ENCODE measurements at regions not wholly inside any gene's neighbourhood (a gene's known extent, or its start where the extent isn't known, plus 50 kb on each side); places are given as distances from the start of the nearest gene placed in this dataset.

- intact Hi-C loops (cut with DNase I), result no loop called here
- FAIRE-seq, result no peak
- Histone ChIP-seq H3K4me3 (ENCODE audit: low read length in 3 of 3) (no peak overlapping the region), H3K27me3 (ENCODE audit: control insufficient read depth, insufficient read depth, low read length) (no peaks in the 10 kb centered on the region), H3K9ac (ENCODE audit: low read length in 3 of 3) (no peak overlapping the region), H3K36me3 (ENCODE audit: control insufficient read depth in 2 of 3, insufficient read depth in 3 of 3, low read length in 3 of 3) (no peaks in the 10 kb centered on the region), H3K4me1 (ENCODE audit: control insufficient read depth in 2 of 3, insufficient read depth in 2 of 3, low read depth in 1 of 3, low read length in 3 of 3) (no peaks in the 10 kb centered on the region), H3K27ac (ENCODE audit: low read depth in 2 of 2, low read length in 2 of 2) (no peak overlapping the region), H3K9me3 (ENCODE audit: control insufficient read depth in 2 of 3, insufficient read depth in 1 of 3, low read length in 3 of 3) (no peaks in the 10 kb centered on the region)
- TF ChIP-seq, protein P1, sequence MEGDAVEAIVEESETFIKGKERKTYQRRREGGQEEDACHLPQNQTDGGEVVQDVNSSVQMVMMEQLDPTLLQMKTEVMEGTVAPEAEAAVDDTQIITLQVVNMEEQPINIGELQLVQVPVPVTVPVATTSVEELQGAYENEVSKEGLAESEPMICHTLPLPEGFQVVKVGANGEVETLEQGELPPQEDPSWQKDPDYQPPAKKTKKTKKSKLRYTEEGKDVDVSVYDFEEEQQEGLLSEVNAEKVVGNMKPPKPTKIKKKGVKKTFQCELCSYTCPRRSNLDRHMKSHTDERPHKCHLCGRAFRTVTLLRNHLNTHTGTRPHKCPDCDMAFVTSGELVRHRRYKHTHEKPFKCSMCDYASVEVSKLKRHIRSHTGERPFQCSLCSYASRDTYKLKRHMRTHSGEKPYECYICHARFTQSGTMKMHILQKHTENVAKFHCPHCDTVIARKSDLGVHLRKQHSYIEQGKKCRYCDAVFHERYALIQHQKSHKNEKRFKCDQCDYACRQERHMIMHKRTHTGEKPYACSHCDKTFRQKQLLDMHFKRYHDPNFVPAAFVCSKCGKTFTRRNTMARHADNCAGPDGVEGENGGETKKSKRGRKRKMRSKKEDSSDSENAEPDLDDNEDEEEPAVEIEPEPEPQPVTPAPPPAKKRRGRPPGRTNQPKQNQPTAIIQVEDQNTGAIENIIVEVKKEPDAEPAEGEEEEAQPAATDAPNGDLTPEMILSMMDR (IDR thresholded peaks at IDR 0.05; ENCODE audit: borderline replicate concordance, extremely low read depth, insufficient read depth), result no peak
- no peak for DNase-seq
Measured at GRCh38 chr6:51107769-51108203, 289.1 kb downstream of the TFAP2B start.

GRCh38 chr6:51108563-51109234 lies 290.0 kb downstream of the TFAP2B start:
- Histone ChIP-seq H3K4me1 (ENCODE audit: control insufficient read depth in 2 of 3, insufficient read depth in 2 of 3, low read depth in 1 of 3, low read length in 3 of 3) (no peaks in the 10 kb centered on the region), H3K27ac (ENCODE audit: low read depth in 2 of 2, low read length in 2 of 2) (no peak overlapping the region), H3K9ac (ENCODE audit: low read length in 3 of 3) (no peak overlapping the region), H3K27me3 (ENCODE audit: control insufficient read depth, insufficient read depth, low read length) (no peaks in the 10 kb centered on the region), H3K36me3 (ENCODE audit: control insufficient read depth in 2 of 3, insufficient read depth in 3 of 3, low read length in 3 of 3) (no peaks in the 10 kb centered on the region), H3K9me3 (ENCODE audit: control insufficient read depth in 2 of 3, insufficient read depth in 1 of 3, low read length in 3 of 3) (no peaks in the 10 kb centered on the region), H3K4me3 (ENCODE audit: low read length in 3 of 3) (no peak overlapping the region)
- DNase-seq (no peak), FAIRE-seq (no peak)
- TF ChIP-seq, protein P1 (IDR thresholded peaks at IDR 0.05; ENCODE audit: borderline replicate concordance, extremely low read depth, insufficient read depth), result no peak
- intact Hi-C loops (cut with DNase I), result no loop called here

- FAIRE-seq (no peak), DNase-seq (no peak)
- intact Hi-C loops (cut with DNase I), result no loop called here
- no peaks in the 10 kb centered on the region for H3K9me3 ChIP-seq (ENCODE audit: control insufficient read depth in 2 of 3, insufficient read depth in 1 of 3, low read length in 3 of 3)
- H3K27me3 ChIP-seq (ENCODE audit: control insufficient read depth, insufficient read depth, low read length), result no peaks in the 10 kb centered on the region
- H3K27ac ChIP-seq (ENCODE audit: low read depth in 2 of 2, low read length in 2 of 2), result no peak overlapping the region
- TF ChIP-seq, protein P1 (IDR thresholded peaks at IDR 0.05; ENCODE audit: borderline replicate concordance, extremely low read depth, insufficient read depth), result no peak
- H3K4me3 ChIP-seq (ENCODE audit: low read length in 3 of 3), result no peak overlapping the region
- H3K9ac ChIP-seq (ENCODE audit: low read length in 3 of 3), result no peak overlapping the region
- peaks cover 0 to 10% (median 6%) of the 10 kb centered on the region in 3 donors for H3K4me1 ChIP-seq (ENCODE audit: control insufficient read depth in 2 of 3, insufficient read depth in 2 of 3, low read depth in 1 of 3, low read length in 3 of 3)
- no peaks in the 10 kb centered on the region for H3K36me3 ChIP-seq (ENCODE audit: control insufficient read depth in 2 of 3, insufficient read depth in 3 of 3, low read length in 3 of 3)
Measured at GRCh38 chr6:51112731-51113130, 294.1 kb downstream of the TFAP2B start.

DNA sequence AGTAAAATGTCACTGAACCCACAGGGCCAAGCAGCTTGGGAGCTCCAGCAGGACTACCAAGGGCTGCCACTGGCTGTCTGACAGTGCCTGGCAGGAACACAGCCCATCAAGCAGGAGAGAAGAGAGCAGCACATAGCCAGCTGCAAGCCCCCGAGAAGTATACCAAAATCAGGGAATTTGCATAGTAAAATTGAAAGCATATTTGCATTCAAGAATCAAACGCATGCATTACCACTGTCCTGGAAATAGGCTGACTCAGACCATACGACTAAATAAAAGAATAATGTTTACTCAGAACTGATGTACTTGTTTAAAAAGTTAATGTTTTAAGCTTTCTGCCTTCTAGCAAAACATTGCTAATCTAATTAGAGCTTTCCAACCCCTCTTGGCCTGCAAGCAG lies 298.1 kb downstream of the TFAP2B start:
- Histone ChIP-seq H3K9ac (ENCODE audit: low read length in 3 of 3) (no peak overlapping the region), H3K27me3 (ENCODE audit: control insufficient read depth, insufficient read depth, low read length) (no peaks in the 10 kb centered on the region), H3K9me3 (ENCODE audit: control insufficient read depth in 2 of 3, insufficient read depth in 1 of 3, low read length in 3 of 3) (no peaks in the 10 kb centered on the region), H3K36me3 (ENCODE audit: control insufficient read depth in 2 of 3, insufficient read depth in 3 of 3, low read length in 3 of 3) (no peaks in the 10 kb centered on the region), H3K4me1 (ENCODE audit: control insufficient read depth in 2 of 3, insufficient read depth in 2 of 3, low read depth in 1 of 3, low read length in 3 of 3) (peaks cover 0 to 10% (median 6%) of the 10 kb centered on the region in 3 donors), H3K27ac (ENCODE audit: low read depth in 2 of 2, low read length in 2 of 2) (no peak overlapping the region), H3K4me3 (ENCODE audit: low read length in 3 of 3) (no peak overlapping the region)
- FAIRE-seq, result no peak
- no peak for DNase-seq
- intact Hi-C loops (cut with DNase I), result no loop called here
- TF ChIP-seq, protein P1 (IDR thresholded peaks at IDR 0.05; ENCODE audit: borderline replicate concordance, extremely low read depth, insufficient read depth), result no peak

Data from kidney (tissue), 13 donors.